UCSD-AML1 (cell line): ENCODE measurements at regions not wholly inside any gene's neighbourhood (a gene's known extent, or its start where the extent isn't known, plus 50 kb on each side); places are given as distances from the start of the nearest gene placed in this dataset.
"Not testable (repeated sequence)": the region's sequence is repeated elsewhere in the genome, so short reads cannot be mapped to it uniquely, and the experiment has no call there.

Source experiments
- DNase-seq: peaks from one replicate; lab custom pipeline; 2025; ENCODE audit not compliant: unreplicated experiment; lab: John Stamatoyannopoulos, UW

DNA sequence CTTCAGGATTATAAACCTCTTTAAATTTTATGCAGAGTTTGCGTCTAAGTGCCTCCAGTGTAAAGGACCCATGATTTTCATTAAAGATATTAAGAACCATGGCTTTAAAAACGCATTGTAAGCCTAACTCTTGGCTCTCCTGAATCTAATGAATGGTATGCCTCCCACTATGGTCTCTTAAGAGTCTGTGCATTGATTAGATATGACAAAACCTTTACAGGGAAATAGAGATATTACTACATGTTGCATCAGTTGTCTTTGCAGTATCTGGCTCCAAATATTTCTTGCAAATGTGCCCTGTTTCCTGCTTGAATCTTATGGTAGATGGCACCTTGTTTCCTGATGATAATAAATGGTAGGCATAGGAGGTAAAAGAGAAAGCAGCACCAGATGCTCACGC, 189.3 kb upstream of the FSHR start:
- DNase-seq, result no peak

DNA sequence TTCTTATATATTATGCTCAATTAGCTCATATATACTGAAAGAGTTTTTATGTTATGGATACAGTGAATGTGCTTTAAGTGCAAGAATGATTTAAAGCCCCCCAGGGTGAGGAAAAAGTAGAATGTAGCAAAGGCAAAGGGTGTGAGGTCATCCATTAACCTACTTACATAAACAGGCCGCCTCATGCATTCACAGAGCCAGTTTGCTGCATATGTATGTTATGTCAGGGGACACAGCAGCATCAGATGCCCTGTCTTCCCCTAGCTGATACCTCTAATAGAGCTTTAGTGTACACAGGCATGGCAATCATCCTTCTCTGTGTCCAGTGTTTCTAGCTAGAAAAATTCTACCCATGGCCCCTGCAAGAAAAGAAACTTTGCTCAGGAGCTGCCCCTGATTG, 187.8 kb upstream of the FSHR start:
- no peak for DNase-seq

DNA sequence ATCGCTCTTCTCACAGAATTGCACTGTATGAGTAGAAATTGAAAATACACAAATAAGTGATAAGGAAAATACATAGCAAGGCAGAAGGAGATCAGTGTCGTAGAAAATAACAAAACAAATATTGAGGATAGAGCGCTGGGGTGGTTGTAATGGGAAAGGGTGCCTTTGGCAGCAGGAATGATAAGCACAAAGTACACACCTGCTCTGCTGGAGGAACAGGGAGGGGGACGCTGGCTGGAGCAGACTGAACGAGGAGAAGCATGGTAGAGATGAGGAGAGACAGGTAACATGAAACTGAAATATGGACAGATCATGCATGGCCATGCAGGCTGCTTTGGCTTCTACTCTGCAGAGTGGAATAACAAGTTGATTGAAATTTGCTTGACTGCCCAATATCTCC, 181.2 kb upstream of the FSHR start:
- DNase-seq, result no peak

DNA sequence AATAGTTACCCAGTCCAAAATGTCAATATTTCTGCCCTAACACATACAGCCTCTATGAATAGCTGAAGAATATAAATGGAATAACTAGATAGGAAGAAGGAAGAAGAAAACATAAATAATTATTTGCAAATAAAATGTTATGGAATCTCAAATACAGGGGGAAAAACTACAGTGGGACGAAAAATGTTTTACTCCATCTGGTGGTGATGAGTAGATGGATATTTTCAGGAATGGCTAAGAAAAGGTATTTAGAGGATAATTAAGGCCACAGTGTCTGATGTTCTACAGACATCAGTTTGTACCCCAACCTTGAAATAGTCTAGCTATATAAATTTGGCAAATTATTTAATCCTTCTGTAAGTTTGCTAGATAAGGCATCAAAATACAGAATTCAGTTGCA, 178.1 kb upstream of the FSHR start:
- DNase-seq, result no peak

DNA sequence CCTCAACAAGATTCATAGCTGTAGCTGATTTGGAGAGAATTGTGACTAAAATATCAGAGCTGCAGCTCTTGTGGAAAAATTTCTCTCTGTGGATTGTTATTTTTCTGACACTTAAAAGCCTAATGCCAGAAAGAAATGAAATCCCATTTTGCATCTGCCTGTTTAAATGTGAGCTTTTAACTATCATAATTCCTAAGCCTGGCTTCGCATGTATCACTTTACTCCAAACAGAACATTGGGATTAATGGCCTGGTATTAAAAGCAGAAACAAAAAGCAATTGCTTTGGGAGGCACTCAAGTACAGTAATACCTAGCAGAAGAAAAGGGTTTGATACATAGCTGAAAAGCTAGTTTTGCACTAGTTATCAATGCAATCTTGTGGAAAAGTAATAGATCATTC, 164.2 kb upstream of the FSHR start:
- DNase-seq, result no peak

DNA sequence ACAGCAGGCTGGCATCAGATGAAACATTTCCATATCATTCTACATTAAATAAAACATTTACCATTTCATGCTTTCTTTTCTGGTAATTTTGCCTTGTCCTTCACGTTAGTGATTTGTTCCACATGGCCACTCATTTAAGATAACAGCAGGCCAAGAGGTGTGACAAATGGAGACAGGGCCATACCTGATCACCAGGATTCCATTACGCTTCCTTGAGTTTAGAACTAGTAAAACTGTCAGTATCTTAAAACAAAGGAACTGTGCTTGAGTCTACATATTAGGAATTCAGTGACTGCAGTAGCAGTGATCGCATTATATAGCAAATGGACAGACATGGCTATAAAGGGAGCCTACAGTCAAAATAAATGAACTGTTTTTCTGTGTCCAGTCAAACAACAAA, 155.1 kb upstream of the FSHR start:
- DNase-seq, result no peak

DNA sequence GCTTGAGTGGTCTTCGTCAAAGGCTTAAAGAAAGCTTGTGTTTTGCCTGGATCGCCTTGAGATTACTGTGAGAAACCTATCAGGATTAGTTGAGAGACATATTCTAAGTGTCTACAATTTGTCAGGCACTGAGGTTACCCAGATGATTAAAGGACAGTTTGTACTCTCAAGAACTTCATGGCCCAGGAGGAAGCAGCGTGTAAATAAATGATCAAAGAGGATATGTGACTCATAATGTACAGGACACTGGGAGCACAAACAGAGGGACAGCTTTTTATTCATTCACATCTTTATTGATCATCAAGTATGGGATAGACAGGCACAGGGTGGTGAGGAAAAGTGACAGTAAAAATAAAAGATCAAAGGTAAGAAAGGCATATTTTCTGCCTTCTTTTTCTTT, 152.6 kb upstream of the FSHR start:
- no peak for DNase-seq

DNA sequence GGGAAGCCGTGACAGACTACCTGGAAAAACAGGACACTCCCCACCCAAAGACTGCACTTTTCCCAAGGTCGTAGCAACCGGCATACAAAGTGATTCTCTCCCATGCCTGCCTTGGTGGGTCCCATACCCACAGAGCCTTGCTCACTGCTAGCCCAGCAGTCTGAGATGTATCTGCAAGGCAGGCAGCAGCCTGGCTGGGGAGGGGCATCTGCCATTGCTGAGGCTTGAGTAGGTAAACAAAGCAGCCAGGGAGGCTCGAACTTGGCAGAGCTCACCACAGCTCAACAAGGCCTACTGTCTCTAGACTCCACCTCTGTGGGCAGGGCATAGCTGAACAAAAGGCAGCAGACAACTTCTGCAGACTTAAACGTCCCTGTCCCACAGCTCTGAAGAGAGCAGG, 144.4 kb upstream of the FSHR start:
- DNase-seq, result not testable (repeated sequence)

DNA sequence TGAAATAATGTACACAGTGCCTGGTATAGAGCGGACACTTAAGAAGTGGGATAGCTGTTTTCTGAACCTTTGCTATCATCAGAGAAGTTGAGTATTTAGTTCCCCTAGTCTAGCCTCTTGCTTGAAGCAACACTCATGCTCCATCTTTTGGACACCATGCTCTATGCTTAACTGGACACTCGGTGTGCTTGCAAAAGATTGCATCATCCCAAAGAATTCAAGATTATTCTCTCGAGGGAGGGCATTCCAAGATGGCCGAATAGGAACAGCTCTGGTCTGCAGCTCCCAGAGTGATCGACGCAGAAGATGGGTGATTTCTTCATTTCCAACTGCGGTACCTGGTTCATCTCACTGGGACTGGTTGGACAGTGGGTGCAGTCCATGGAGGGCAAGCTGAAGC, 143.9 kb upstream of the FSHR start:
- no peak for DNase-seq

DNA sequence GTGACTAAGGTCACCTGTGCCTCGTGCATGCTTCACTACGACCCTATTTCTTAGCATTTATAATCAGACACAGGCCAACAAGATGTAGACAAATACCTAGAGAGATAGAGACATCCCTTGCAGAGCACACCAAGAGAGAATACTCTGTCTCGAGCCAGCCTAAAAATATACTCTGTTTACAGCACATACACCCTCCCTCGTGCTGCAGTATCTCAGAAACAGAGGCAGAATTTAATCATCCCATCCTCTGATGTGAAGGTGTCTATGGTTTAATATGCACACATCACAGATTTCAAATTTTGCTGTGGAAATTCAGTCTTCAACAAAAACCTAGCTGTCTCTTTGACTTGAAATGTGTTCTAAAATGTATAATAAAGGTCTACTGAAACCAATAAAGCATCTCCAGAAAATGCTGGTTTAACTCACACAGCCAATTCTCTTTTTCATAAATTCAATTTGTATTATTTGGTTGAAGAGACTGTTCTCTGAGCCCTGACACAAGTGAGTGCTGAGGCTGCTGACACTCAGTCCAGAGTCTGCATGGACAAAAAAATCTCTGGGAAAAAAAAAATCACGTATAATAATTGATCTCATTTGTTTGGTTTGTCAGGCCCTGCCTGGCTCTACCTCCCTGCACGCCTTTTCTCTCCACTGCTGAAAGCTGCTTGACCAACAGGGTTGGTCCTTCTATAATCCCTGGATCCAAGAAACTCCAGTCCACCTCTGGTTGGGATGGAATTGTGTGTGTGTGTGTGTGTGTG, 142.0 kb upstream of the FSHR start:
- DNase-seq, result no peak

DNA sequence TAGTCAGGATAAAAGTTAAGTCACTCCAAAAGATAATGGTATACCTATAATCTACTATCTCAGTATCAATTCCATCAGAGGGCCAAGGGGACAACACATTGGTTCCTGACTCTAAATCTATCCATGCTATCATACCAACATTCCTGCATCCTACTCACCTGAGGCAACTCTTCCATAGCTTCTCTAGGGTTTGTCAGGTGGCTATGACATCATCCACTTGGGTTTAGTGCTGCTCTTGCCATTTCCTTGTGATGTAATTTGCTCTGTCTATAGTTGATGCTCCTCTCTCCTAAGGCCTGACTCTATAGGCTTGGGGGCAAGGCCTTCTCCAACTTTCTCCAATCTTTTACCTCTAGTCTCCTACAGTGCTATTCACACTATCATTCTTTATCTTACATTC, 139.9 kb upstream of the FSHR start:
- no peak for DNase-seq

DNA sequence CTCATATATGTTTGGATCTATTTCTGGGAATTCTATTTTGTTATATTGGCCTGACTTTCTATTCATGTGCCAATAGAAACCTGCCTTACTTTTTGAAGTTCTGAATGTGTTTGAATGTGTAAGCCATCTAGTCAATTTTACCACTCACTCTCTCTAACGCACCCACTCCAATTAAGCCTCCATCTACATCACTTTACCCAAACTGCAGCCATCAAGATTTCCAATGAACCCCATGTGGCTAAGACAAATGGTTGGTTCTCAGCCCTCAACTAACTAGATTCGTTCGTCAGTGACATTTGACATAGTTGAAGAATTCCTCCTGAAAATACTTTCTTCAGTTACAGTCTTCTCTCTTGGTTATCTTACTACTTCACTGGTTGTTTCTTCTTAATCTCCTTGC, 137.3 kb upstream of the FSHR start:
- DNase-seq, result no peak

DNA sequence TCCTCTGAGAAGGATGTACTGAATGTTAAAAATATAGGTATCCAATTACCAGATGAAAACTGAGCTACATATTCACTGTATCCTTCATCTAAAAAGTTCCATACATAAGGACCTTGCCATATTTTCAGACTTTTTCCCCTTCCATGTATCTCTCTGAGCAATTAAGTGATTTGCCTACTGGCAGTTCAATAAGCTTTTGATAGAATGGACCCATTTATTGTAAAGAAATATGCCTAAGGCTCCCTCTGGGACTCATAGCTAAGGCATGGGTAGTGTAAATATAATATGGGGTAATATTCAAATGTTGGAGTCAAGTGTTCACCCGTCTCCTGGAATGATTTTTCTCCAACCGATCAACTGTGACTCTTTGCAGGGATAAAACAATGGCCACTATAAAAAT, 135.4 kb upstream of the FSHR start:
- no peak for DNase-seq

DNA sequence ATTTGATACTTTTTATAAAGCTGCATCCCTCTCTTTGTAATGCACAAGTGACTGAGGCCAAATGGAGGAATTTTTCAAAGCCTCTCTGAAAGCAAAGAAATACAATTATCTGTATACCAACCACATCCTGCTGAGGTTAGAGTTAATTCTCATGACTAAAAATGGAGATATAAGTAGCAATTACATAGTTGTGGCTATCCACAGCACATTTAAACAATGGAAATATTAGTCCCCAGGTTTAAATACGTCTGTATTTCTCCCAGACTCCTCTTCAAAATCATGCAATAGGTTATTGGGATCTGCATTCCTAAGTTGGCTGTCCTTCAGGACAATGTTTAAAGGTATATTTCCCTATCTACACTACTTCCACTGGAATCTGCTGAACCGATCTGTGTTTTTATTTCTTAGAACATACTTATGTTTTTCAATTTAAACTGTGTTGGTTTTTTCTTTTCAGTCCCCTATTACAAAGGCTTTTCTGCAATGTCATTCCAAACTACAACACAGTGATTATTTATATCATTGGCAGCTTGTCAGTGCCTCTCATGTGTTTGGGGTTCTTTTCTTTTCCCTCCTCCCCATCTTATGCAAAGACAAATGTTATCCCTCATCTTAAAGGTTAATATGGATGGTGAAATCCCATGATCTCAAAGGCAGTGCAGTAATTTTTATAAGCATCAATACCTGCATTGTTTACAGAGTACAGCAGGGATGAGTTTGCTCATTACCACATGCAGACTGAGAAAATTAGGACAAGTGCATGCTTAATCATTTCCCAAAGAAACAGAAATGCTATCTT, 134.8 kb upstream of the FSHR start:
- no peak for DNase-seq

DNA sequence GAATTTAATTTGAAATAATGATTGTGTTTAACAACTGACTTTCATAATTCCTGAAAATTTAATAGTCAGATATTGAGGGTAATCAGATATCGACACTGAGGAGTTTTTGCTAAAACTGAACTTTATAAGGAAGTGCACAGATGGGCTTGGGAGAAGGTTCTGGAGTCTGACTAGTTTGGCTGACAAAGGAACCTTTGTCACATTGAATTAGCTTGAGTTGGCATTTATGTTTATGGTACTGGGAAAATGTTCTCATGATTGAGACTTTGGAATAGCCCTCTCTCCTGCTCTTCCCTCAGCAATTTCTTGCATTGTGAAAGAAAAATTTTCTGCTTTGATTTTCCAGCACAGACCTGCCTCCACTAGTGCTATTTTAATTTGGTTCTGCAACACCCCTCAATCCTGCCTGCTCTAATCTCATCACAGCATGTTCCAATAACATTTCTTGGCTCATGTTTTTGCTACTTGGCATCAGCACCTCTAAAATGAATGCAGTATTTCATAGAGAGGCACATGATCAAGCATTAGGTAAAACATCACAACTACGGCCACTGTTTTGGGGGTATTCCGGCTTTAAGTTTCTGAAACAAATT, 133.9 kb upstream of the FSHR start:
- no peak for DNase-seq

DNA sequence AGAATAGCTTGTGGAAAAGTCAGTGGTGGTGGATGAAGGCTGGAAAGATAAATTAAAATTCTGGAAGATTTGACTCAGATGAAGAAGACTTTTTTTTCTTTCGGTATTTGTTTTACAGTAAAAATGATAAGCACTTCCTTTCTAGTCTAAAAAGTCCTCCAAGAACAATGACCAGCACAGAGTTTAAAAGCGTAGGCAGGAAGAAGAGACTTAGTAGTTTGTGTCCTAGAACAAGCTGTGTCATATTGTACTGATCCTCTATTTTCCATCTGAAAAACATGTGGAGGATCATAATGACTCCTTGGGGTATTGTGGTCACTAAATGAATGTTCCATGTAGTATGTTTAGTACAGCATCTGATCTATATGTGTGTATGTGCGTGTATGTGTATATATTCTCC, 132.4 kb upstream of the FSHR start:
- no peak for DNase-seq

DNA sequence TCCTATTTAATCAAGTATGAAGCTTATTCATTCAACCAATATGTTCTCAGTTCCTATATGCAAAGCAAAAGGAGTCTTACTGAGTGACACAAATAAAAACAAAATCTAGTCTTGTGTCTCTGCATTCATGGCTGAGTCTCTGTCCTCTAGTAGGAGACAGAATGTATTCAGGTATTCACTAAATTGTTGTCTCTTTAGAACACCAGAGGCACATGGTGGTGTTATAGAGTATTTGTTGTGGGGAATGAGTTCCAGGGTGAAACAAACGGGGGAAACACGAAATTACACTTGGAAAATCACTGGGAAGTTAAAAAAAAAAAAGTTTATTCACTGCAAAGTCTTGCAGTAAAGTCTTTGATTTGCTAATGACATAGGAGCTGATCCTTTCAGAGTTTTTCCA, 131.7 kb upstream of the FSHR start:
- DNase-seq, result no peak

DNA sequence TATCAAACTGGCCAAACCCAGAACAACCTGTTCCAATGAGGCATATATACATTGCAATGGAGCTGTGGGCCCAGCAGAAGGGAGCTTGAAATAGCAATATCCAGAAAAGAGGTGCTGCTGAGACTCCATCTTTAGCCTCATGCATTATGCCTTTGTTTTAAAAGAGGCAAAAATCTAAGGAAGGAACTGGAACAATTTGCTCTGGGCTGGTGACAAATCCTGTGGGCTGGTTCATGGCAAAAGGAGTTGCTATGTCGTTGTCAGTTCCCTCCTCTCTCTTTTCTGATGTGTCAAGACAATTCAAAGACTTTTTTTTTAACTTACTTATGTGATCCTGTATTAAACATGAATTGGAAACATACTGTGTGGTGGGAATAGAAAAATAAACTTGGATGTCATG, 124.2 kb upstream of the FSHR start:
- no peak for DNase-seq

DNA sequence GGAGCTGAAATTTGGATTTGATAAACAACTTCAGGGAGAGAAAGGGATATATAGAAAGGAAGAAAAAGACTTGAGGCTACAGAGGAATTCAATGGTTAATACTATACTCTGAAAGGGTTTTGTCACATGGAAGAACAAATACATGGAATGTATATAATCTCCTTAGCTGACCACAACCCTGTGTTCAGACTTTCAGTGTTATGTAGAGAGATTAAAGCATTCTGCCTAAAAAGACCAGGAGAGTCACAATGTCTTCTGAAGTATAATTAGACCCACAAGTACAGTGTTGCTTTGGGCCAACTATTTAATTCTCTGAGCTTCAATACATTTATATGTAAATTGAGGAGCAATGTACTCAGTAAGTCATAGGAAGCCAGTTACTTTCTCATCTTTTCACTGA, 123.8 kb upstream of the FSHR start:
- DNase-seq, result no peak

DNA sequence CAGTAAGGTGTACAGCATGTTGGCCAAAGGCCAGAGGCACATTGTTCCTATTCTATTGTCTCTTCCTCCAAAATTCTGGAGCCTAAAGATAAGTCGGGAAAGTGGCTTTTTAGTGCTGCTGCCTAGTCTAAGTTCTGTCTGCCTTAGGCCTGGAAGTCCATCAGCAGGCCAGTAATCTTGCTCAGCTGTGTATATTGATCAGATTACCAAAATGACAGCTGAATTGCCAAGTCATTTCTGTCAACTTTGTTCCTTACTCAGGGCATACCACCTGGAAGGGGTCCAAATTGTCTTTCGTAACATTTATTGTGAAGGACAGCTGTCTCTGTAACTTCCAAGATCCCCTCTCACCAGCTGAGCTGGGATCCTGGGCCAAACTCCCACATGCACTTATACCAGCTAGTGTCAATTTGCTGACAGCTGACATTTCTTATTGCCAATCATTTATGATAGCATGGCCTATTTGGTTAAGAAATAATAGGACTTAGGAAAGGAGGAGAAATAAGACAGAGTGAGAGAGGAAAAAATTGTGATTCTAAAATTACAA, 116.8 kb upstream of the FSHR start:
- DNase-seq, result no peak

DNA sequence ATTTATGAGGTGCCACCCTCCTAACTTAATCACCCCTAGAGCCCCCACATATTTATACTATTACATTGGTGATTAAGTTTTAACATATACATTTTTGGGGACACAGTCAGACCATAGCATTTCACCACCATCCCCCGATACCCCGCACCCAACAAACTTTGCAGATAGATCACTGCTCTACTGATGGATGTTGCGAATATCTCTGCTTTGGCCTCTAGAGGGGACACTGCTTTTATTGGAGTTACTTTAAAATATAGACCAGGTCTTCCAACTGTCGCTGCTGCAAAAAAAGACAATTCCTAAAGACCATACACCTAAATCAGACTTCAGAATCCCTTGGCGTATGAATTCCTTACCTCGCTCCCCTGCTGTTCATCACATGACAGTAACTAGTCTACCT, 115.8 kb upstream of the FSHR start:
- DNase-seq, result no peak

DNA sequence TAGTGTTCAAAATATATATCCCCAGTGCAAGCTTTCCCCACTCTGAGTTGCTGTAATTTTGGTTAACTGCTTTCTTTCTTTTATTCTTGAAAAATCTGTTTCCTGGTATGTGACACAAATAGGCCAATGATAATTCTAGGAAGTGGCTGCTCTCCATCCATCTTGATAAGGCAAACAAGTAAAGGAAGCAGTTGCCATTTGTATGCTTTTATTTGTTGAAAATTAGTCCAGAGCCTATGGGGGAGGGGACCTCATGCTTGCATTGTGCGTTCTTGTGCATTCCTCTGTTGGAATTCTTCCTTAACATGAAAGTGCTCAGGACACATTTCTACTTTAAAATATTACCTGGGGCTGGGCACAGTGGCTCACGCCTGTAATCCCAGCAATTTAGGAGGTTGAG, 111.2 kb upstream of the FSHR start:
- no peak for DNase-seq
